Head of caudate nucleus (tissue), 42 donors: ENCODE measurements at regions not wholly inside any gene's neighbourhood (a gene's known extent, or its start where the extent isn't known, plus 50 kb on each side); places are given as distances from the start of the nearest gene placed in this dataset.
A peak's percentile ranks its signal among the peaks of the same experiment; 100 is the strongest.

Experiments
- DNase-seq, 42 donors: peaks; one replicate each; pipeline versions ENCODE4 v3.0.0 to v3.0.0-alpha.2; 2020 to 2021; ENCODE audit warnings: mixed read lengths in 7 of 42
- intact Hi-C: fragments of 100-400 bp; cut with DNase I; formaldehyde crosslinking; loops from one replicate; pipeline ENCODE4 v1.15.0; 2022

DNA sequence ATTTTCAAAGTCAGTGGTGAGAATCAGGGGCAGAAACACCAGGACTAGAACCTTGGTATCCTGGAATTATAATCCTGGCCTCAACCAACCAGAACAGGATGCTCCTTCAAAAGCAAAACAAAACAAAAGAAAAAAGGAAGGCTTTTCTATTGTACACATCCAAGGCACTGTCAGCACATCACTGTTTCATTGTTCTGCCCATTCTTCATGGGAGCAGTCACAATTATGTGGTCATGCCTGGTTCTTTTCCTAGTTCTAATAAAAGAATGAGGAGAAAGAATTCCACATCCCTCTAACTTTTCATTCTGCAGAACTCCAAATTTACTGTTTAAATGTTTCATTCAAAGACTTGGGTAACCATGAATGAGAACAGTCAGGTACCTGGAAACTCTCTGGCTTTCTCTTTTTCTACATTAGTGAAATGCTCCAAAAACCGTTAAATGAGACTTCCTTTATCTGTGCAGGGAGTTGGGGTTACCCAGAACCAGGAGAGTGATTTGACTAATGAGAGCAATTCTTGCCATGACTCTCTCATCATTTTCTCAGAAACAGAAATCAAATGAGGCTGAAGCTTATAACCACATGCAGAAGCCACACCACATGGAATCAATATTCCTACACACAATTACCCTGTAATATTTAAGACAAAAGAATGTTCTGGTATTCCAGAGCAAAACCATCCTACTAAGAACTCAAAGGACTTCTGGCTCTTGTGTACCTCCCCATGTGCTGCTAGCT is 110.9 kb upstream of the CCDC150 start:
- intact Hi-C loops = no loop called here
- DNase-seq = peak in 5 of 42 donors; percentile 21 to 53 (median 25)

DNA sequence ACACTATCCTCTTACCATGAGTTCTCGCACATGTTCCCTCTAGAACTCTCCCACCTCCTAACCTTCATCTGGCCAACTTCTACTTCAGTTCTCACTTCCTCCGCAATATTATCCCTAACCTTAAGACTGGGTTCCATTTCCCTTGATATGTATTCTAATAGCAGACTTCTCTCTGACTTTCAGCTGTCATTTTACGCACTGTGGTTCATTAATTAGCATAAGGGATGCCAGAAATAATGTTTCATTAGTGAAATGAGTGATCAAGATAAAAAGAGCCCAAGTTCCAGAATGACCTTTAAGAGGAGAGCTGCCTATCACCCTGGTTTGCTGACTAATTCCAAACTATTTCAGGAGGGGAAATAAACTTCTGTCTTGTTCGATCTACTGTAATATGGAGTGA is 108.6 kb upstream of the CCDC150 start:
- intact Hi-C loops = loop anchor here (5.0 kb wide), 1 partner anchor 106 kb away; the partner anchor contains the start of gene CCDC150
- no peak for DNase-seq

DNA sequence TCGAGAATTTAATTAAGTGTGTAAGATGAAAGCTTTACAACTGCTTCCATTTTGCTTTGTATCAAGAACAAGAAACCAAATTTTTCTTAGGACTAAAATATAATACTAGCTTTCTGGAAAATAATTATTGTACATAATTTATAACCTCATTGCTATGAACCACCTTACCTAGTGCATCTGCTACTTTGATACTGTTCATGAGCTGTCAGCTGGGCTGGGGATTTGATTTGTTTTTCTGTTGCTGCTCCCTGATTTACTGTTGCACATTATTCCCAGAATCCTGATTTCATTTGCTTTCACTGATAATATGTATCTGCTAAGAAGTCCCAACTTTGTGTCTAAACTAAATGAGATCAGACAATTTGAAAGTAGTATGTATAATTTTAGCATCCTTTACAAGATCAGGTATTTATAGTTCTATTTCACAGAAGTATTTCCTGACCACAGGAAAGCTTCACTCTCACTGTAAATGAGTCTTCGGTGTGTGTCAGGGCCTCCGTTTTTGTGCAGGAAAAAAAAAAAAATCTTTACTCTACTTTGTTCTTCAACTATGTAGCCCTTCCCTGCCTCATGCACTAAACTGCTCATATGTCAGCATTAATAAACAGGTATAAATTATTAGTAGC is 105.6 kb upstream of the CCDC150 start:
- intact Hi-C loops = loop anchor here (5.0 kb wide), 1 partner anchor 103 kb away; the partner anchor contains the start of gene CCDC150
- DNase-seq = no peak

DNA sequence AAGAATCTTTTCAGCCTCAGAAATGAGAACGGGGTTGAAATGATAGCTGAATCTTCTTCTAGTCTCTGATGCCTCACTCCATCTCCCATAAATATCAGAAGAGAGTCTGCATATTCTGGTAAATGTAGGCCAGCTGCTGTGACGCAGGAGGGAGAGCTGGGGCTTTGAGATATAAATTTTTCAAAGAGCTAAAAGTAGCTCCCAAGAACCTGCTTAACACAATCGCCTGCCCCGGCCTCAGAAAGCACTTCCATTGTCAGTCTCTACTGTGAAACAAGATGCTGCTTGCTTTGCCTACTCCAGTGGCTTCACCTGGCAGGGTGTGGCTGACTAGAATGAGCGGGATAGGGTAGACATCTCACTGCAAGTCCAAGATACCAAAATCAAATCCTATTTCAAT is 105.0 kb upstream of the CCDC150 start:
- peak in 22 of 42 donors; percentile 10 to 56 (median 16) for DNase-seq
- intact Hi-C loops = loop anchor here (5.0 kb wide), 1 partner anchor 103 kb away; the partner anchor contains the start of gene CCDC150

DNA sequence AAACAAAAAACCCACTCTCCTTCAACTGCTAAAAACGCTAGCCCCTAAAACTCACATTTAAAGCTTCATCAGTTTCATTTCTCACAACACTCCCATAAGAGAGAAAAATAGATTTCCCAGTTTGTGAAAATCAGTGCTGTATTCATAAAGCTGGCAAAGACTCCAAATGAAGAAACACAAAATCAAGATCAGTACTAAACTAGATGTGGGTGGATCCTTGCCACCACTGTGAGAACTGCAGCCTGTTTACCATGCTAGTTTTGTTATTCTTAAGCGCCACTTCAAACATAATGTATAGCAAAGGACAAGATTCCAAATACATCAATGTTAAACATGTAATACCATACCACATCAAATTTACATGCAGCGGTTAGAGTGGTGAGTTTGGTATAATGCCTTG is 104.5 kb upstream of the CCDC150 start:
- DNase-seq = no peak
- intact Hi-C loops = no loop called here

DNA sequence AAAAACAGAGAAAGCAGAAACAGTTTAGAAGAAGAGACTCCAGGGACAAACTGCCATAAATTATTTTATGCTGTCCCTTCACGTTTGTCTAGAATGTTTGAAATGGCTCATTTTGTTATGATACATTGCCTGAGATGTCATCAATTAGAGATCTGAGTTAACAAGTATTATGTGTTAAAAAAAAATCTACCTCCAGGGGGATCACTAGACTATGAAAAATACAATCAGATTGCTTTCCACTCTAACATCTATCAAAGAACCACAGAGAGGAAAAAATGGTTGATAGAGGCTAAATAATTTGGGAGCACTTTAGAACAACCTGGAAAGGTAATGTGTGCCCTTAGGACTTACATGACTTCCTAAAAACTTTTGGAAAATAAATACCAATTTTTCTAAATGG is 103.8 kb upstream of the CCDC150 start:
- no peak for DNase-seq
- intact Hi-C loops = no loop called here

DNA sequence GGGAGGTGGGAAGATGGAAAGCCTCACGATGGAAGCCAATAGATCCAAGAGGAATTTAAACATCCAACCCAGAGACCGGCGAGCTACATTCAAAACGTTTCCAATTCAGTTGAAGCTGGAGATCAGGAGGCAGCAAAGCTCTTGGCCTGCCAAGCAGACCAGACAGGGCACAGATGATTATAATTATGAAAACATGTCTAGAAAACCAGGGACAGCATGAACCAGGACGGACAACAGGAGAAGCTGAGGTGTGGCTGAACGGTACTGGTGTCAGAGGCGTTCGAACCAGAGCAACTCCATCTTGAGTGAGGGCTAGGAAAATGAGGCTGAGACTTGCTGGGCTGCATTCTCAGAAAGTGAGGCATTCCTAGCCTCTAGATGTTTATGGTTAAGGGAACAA is 102.2 kb upstream of the CCDC150 start:
- intact Hi-C loops = no loop called here
- DNase-seq = no peak

DNA sequence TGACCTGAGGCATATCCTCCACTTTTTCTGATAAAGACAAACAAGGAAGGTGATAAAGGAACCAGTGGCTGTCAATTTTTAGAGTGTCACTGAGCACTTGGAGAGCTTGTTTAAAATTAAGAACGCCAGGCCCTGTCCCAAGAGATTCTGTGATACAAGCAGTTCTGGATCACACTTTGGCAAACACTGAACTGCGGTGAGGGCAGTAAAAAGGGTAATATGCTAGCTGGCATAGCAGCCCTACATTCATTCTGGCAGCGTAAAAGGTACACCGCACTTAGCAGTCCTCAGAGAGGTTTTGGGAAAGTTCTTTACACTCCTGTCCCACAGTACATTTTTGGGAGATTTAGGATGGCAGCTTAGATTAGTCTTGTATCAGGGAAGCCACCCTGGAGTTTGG is 101.3 kb upstream of the CCDC150 start:
- DNase-seq = no peak
- intact Hi-C loops = no loop called here

DNA sequence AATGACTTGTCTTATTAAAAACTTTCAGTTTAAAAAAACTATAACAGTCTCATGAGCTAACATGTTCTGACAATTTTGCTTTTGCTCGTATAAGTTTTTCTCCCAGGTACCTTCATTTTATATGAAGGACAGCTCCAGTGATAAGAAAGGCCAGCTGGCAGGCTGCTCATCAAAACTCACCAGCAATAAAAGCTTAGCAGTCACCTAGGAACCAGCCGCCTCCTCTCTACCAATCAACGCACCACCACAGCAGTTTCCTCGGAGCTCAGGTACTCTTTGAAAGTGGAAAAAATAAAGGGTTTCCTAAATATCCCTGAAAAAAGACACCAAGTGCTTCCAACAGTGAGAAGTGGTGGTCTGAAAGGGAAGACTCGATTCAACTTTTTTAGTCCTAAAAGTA is 100.9 kb upstream of the CCDC150 start:
- no peak for DNase-seq
- intact Hi-C loops = no loop called here

DNA sequence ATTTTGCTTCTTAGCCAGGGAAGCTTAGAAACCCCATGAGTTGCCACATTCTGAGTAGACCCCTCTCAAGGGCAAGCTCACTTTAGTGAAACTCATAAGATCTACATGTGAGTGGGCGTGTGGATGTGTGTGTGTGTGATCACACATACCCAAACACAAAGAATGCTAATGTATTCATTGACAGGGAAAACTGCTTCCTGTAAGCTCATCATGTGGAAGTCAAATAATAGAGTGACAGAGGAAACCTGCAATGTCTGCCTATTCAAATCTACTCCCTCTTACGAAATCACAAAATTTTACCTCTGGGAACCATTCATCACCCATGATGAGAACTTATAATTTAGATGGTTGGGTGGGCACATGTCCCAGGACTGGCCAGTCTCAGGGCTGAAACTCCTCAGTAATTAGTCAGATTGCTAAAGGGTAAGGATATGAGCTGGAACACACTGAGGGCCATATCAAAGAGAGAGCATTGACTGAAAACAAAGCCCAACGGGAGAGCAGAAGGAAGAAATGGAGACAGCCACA is 94.5 kb upstream of the CCDC150 start:
- DNase-seq = no peak
- intact Hi-C loops = no loop called here

DNA sequence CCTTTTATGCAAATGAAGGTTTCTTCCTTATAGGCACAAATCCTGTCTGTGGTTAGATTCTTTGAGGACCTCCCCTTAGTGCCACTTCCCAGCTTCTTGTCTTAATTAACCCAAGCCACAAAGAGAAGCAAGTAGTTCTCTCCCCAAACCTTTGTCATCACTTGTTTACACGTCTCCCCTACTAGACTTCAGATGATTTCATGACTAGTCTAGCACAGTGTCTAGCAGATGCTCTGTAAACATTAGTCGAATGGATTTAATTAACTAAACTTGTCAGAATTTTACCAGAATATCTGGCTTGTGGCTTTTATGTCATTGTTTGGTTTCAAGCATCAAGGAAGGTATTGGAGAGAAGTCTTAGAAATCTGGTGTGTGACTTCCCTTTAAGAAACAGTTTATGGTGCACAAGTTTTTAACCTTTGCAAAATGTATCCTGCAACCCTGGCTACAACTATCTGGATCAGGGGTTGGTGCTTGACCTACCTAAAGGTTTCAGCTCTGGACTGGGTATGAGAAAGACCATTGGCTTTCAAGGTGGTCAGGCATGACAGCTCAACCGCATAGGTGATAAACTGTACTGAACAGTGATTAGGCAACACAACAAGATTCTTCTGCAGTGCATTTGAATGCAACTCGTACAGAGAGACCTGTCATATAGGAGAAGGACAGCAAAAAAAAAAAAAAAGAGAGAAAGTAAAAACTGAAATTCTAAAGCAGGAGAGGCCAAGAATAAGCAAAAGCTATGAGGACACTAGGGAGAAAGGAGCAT is 93.2 kb upstream of the CCDC150 start:
- intact Hi-C loops = no loop called here

DNA sequence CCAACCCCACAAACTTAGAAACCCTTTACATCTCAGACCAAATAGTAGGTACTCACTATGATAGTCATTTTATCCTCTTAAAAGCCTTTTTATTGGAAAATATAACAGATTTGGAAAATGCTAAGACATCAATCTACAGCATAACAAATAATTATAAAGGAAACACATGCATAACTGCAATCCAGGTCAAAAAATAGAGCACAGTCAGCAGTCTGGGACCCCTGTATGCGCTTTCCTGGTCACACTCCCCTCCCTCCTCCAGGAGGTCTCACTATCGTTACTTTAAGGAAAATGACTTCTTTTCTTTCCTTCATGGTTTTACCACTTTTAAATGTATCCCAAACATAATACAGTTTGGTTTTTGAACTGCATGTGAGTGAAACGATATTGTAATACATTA is 90.5 kb upstream of the CCDC150 start:
- DNase-seq = no peak
- intact Hi-C loops = no loop called here

More for the DNA sequence above, 93.2 kb upstream of the CCDC150 start:
- no peak for DNase-seq

DNA sequence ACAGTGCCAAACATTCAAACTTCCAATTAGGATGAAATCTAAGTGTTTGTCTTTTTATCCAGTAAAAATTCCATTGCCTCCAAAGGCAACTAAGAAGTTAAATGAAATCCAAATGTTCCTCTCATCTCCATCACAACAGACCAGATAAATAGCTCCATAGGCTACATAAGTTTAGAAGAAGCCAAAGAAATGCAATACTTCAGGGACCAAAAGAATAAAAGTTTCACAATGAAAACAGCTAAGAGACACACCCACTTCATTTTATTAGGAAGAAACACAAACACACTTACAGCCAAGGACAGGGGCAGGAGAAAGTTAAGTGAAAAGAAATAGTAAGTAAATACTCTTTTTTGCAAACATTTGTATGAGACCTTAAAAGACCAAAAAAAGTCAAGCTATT is 88.5 kb upstream of the CCDC150 start:
- no peak for DNase-seq
- intact Hi-C loops = no loop called here

DNA sequence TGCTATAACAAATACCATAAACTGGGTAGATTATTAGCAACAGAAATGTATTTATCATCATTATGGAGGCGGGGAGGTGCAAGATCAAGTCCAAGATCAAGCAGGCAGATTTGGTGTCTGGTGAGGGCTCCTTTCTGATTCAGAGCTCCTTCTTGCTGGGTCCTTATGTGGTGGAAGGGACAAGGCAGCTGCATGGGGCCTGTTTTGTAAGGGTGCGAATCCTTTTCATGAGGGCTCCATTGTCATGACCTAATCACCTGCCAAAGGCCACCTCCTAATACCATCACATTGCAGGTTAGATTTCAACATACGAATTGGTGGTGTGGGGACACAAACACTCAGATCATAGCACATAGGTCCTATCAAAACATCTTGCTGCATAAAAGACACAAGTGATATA is 84.4 kb upstream of the CCDC150 start:
- intact Hi-C loops = no loop called here
- no peak for DNase-seq

DNA sequence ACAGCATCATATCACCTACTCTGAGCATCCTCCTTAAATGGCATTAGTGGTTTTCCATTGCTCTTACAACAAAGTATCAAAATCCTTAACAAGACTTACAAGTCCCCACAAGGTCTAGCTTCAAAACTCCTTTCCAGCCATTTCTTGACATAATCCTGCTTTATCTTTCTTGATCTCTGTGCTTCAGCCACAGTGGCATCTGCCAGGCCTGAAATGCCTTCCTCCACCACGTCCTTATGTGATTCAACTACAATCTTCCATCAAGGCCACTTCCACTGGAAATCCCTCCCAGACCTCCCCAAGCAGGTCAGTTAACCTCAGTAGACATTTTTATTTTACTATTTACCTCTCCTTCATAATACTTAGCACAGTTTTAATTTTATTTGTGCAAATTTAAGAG is 83.8 kb upstream of the CCDC150 start:
- no peak for DNase-seq
- intact Hi-C loops = no loop called here

DNA sequence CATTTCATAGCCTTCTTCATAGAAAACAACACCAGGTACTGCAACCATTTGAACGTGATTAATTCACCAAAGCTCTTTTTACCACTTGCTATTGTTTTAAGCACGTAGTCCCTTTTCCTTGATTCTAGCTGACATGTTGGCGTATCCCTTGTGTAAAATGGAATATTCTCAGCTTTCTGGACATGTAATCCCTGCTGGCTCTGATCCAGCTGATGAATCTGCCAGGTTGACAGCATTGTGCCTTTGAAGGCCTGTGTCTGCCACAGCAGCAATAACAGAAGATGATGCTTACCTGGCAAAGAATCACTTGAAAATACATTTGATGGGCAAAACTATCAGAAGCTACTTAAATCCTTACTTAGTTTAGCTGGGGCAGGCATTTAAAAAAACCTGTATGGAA is 81.0 kb upstream of the CCDC150 start:
- no peak for DNase-seq
- intact Hi-C loops = no loop called here

DNA sequence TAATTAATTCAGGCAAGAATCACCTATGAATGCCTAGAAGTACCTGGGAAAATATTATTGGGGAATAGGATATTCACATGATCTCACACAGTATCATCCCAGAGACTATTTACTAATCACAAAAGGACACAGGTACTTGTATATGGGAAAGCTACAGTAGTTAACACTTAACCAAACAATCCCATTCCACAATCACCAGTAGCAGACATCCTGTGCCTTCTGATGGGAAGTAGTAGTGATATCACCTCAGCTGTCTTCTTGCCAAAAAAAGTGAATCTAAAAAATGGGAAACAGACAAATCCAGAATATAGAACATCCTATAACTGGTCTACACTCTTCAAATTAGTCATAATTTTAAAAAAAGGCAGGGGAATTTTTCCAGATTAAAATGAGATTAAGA is 75.6 kb upstream of the CCDC150 start:
- DNase-seq = no peak
- intact Hi-C loops = no loop called here

DNA sequence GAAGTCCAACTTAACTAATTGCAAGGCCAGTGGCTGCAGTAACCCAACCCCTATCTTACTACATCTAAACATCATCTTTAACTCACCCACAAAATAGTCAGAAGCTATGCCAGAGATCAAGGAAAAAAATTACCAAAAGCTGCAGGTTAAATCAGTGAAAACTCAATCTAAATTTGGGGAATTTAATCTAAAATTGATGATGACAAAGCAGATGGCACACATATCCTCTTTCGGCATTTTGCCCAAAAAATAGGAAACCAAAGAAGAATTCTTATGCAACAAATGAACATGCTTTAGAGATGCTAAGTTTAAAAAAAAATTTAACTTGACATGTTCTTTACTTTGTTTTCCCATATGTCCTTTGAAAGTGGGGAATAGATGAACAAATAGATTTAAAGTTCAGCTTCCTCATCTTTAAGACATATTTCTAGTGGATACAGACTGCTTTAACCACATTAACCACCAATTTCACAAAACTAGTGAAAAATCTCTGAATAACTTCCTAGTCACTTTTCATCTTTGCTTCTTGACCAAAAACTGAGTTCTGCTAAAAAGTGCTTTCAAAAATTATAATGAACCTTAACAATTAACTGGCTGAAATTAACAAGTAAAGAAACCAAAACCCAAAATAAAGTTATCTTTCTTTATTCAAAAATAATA is 74.3 kb upstream of the CCDC150 start:
- intact Hi-C loops = no loop called here

DNA sequence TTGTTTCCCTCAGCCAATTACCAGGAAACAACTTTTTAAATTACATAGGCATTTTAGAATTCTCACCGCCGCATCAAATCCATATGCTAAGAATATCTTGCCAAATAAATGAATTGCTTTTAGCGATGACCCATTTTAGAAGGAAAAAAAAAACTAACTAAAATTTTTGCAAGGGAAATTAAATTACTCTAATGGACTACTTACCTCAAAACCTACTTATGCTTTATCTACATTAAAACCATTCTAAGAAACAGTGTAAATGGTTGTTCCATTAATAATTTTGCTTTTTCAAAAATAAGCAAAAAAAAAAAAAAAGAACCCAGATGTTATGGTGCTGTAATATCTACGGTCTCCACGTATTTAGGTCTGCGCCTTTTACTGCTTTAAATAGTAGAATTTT is 73.5 kb upstream of the CCDC150 start:
- intact Hi-C loops = no loop called here
- no peak for DNase-seq

More for the DNA sequence above, 74.3 kb upstream of the CCDC150 start:
- DNase-seq = no peak
